NOMO-1 (cell line): ENCODE measurements at regions not wholly inside any gene's neighbourhood (a gene's known extent, or its start where the extent isn't known, plus 50 kb on each side); places are given as distances from the start of the nearest gene placed in this dataset.
A peak's percentile ranks its signal among the peaks of the same experiment; 100 is the strongest.

ENCODE experiments used
- DNase-seq, 2 experiments: peaks; one replicate each; lab custom pipeline; 2025; ENCODE audit not compliant: unreplicated experiment in 2 of 2; lab: John Stamatoyannopoulos, UW

- DNase-seq: peak in 1 of 2 experiments; percentile 1
Measured at GRCh38 chr14:95979339-95980042, 59.7 kb upstream of the C14orf132 start.

- no peak for DNase-seq
Measured at GRCh38 chr14:95980402-95980801, 58.8 kb upstream of the C14orf132 start.

- DNase-seq: no peak
Measured at GRCh38 chr14:95981965-95982364, 57.2 kb upstream of the C14orf132 start.

- DNase-seq: no peak
Measured at GRCh38 chr14:95984206-95984605, 55.0 kb upstream of the C14orf132 start.
